Hypothalamus (tissue), 51 donors: ENCODE measurements at regions not wholly inside any gene's neighbourhood (a gene's known extent, or its start where the extent isn't known, plus 50 kb on each side); places are given as distances from the start of the nearest gene placed in this dataset.
"Not testable (repeated sequence)": the region's sequence is repeated elsewhere in the genome, so short reads cannot be mapped to it uniquely, and the experiment has no call there.

Experiments used
- DNase-seq, 51 donors: peaks; one replicate each; lab custom pipeline; 2025; lab: John Stamatoyannopoulos, UW

- DNase-seq, result no peak
These were observed 236.9 kb upstream of the DPYD start for GRCh38 chr1:98157524-98158313.

GRCh38 chr1:98147280-98147679 lies 226.4 kb upstream of the DPYD start:
- DNase-seq, result no peak

GRCh38 chr1:98145655-98146054 lies 224.8 kb upstream of the DPYD start:
- DNase-seq, result no peak

- no peak for DNase-seq
These were observed 222.6 kb upstream of the DPYD start for GRCh38 chr1:98143403-98143802.

- DNase-seq, result no peak
These were observed 212.3 kb upstream of the DPYD start for GRCh38 chr1:98133131-98133530.

GRCh38 chr1:98130408-98130807 lies 209.6 kb upstream of the DPYD start:
- no peak for DNase-seq

- no peak for DNase-seq
These were observed 208.7 kb upstream of the DPYD start for GRCh38 chr1:98129491-98129890.

- DNase-seq, result no peak
These were observed 205.9 kb upstream of the DPYD start for GRCh38 chr1:98126740-98127139.

GRCh38 chr1:98121646-98122045 lies 200.8 kb upstream of the DPYD start:
- DNase-seq, result no peak

- DNase-seq, result no peak
These were observed 199.0 kb upstream of the DPYD start for GRCh38 chr1:98119796-98120195.

- DNase-seq, result no peak
These were observed 193.0 kb upstream of the DPYD start for GRCh38 chr1:98113811-98114210.

GRCh38 chr1:98112626-98113025 lies 191.8 kb upstream of the DPYD start:
- no peak for DNase-seq

- DNase-seq, result no peak
These were observed 189.8 kb upstream of the DPYD start for GRCh38 chr1:98110674-98111073.

GRCh38 chr1:98108378-98108777 lies 187.5 kb upstream of the DPYD start:
- not testable (repeated sequence) for DNase-seq

GRCh38 chr1:98107256-98107655 lies 186.4 kb upstream of the DPYD start:
- DNase-seq, result no peak

GRCh38 chr1:98104289-98104688 lies 183.5 kb upstream of the DPYD start:
- no peak for DNase-seq

GRCh38 chr1:98103617-98104285 lies 182.9 kb upstream of the DPYD start:
- DNase-seq, result no peak

GRCh38 chr1:98102345-98103030 lies 181.7 kb upstream of the DPYD start:
- DNase-seq, result no peak

- no peak for DNase-seq
These were observed 180.5 kb upstream of the DPYD start for GRCh38 chr1:98101364-98101763.

GRCh38 chr1:98099501-98099900 lies 178.7 kb upstream of the DPYD start:
- DNase-seq, result no peak

- no peak for DNase-seq
These were observed 177.6 kb upstream of the DPYD start for GRCh38 chr1:98098473-98098872.

- no peak for DNase-seq
These were observed 169.5 kb upstream of the DPYD start for GRCh38 chr1:98090351-98090750.
